C4-2B (cell line): ENCODE measurements at regions not wholly inside any gene's neighbourhood (a gene's known extent, or its start where the extent isn't known, plus 50 kb on each side); places are given as distances from the start of the nearest gene placed in this dataset.
A peak's percentile ranks its signal among the peaks of the same experiment; 100 is the strongest.
"Not testable (repeated sequence)": the region's sequence is repeated elsewhere in the genome, so short reads cannot be mapped to it uniquely, and the experiment has no call there.

ENCODE experiments used
- H3K27ac ChIP-seq: fragments of 450-650 bp; 2 replicates; pipeline ENCODE4 v1.5.1; 2017
- CTCF ChIP-seq: fragments of 450-650 bp; conservative IDR thresholded peaks from 2 replicates; pipeline ENCODE4 v1.5.1; 2017; ENCODE audit warnings: mild to moderate bottlenecking
- ZFX ChIP-seq: fragments of 450-650 bp; IDR thresholded peaks from 2 replicates; pipeline ENCODE4 v1.6.1; 2017

- H3K27ac ChIP-seq: no peak overlapping the region
- TF ChIP-seq ZFX (no peak), CTCF (no peak)
These were observed 313.1 kb upstream of the TACR3 start for GRCh38 chr4:104032896-104033295.

- H3K27ac ChIP-seq: no peak overlapping the region
- no peak for TF ChIP-seq ZFX
- TF ChIP-seq CTCF: no peak
These were observed 305.5 kb upstream of the TACR3 start for GRCh38 chr4:104025251-104025650.

- TF ChIP-seq ZFX (no peak), CTCF (no peak)
- no peak overlapping the region for H3K27ac ChIP-seq
These were observed 303.0 kb upstream of the TACR3 start for GRCh38 chr4:104022831-104023230.

- TF ChIP-seq ZFX (no peak), CTCF (no peak)
- H3K27ac ChIP-seq: no peak overlapping the region
These were observed 302.4 kb upstream of the TACR3 start for GRCh38 chr4:104022226-104022625.

- no peak overlapping the region for H3K27ac ChIP-seq
- TF ChIP-seq CTCF: no peak
- no peak for TF ChIP-seq ZFX
These were observed 300.9 kb upstream of the TACR3 start for GRCh38 chr4:104020641-104021040.

- H3K27ac ChIP-seq: no peak overlapping the region
- TF ChIP-seq ZFX: no peak
These were observed 297.4 kb upstream of the TACR3 start for GRCh38 chr4:104017213-104017612.

- no peak overlapping the region for H3K27ac ChIP-seq
- no peak for TF ChIP-seq ZFX
- peak; percentile 37 for TF ChIP-seq CTCF
These were observed 295.9 kb upstream of the TACR3 start for GRCh38 chr4:104015680-104016079.

GRCh38 chr4:104010722-104011121 is 290.9 kb upstream of the TACR3 start:
- H3K27ac ChIP-seq: no peak overlapping the region
- TF ChIP-seq ZFX (no peak), CTCF (no peak)

- H3K27ac ChIP-seq: not testable (repeated sequence)
These were observed 282.5 kb upstream of the TACR3 start for GRCh38 chr4:104002318-104002717.
